ENCODE measurements at regions not wholly inside any gene's neighbourhood (a gene's known extent, or its start where the extent isn't known, plus 50 kb on each side); places are given as distances from the start of the nearest gene placed in this dataset.

DNA sequence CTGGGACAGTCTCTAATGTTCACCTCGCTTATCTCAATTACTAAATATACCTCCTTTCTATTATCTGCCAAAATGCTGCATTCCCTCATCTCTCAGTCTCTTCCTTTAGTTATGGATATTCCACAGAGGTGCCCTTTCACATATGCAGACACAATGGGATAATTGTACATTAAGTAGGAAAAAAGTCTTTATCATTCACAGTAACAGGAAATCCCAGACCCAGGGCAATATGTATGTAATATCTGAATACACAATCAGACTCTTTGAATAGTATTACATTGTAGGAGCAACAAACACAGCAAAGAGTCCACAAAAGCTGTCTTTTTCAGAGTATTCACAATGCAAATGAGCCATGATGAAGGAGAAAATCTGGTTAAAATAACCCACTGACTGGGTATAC, 1399.0 kb upstream of the ZEB2 start:
- Histone ChIP-seq H3K27me3 (no peaks in the 10 kb centered on the region), H3K4me1 (no peaks in the 10 kb centered on the region), H3K4me3 (replicated peaks in 1 of 3) (no peak overlapping the region), H3K27ac (no peak overlapping the region), H3K36me3 (no peaks in the 10 kb centered on the region), H3K9me3 (no peaks in the 10 kb centered on the region)
- no peak for TF ChIP-seq CTCF (IDR thresholded peaks at IDR 0.05)
- TF ChIP-seq POLR2A (IDR thresholded peaks at IDR 0.05), result no peak
- intact Hi-C loops (cut with DNase I), result no loop called here
- WGBS, 2 donors, result 75 to 76% methylated on average over 1 of the region's 1 CpG
- DNase-seq, result no peak

GRCh38 chr2:145916799-145917198, 1396.9 kb upstream of the ZEB2 start:
- DNase-seq, result no peak
- H3K27ac ChIP-seq, result no peak overlapping the region

DNA sequence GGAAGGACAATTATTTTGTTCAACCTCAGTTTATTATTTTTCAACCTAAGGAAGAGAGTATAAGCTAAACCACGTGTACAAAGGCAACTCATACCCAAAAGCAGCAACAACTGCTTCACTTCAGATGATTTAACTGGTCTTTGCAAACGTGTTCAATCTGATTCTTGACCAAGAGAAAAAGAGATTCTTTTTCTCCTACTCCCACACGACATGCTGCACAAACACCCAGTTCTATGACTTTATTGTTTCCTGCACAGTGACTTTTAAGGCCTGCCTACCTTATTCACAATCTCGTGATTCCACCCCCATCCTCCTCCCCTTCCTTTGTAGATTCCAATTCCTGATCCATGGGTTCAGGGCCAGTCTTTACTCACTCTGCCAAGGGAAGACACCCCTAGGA, 1394.8 kb upstream of the ZEB2 start:
- no peak for TF ChIP-seq CTCF (IDR thresholded peaks at IDR 0.05)
- TF ChIP-seq POLR2A (IDR thresholded peaks at IDR 0.05), result no peak
- no peak overlapping the region for H3K27ac ChIP-seq
- no peaks in the 10 kb centered on the region for H3K27me3 ChIP-seq
- intact Hi-C loops (cut with DNase I), result no loop called here
- no peaks in the 10 kb centered on the region for H3K36me3 ChIP-seq
- DNase-seq, result no peak
- no peaks in the 10 kb centered on the region for H3K9me3 ChIP-seq
- 80 to 84% methylated on average over 4 of the region's 4 CpGs for WGBS, 2 donors
- no peaks in the 10 kb centered on the region for H3K4me1 ChIP-seq
- no peak overlapping the region for H3K4me3 ChIP-seq (replicated peaks in 1 of 3)

More at GRCh38 chr2:145916799-145917198, 1396.9 kb upstream of the ZEB2 start:
- WGBS, 2 donors, result 95 to 98% methylated on average over 5 of the region's 5 CpGs
- Histone ChIP-seq H3K9me3 (no peaks in the 10 kb centered on the region), H3K4me3 (replicated peaks in 1 of 3) (no peak overlapping the region), H3K27me3 (no peaks in the 10 kb centered on the region), H3K36me3 (no peaks in the 10 kb centered on the region), H3K4me1 (no peaks in the 10 kb centered on the region)
- intact Hi-C loops (cut with DNase I), result no loop called here
- TF ChIP-seq CTCF (IDR thresholded peaks at IDR 0.05) (no peak), POLR2A (IDR thresholded peaks at IDR 0.05) (no peak)

- Histone ChIP-seq H3K9me3 (no peaks in the 10 kb centered on the region), H3K36me3 (no peaks in the 10 kb centered on the region), H3K4me3 (replicated peaks in 1 of 3) (no peak overlapping the region), H3K4me1 (no peaks in the 10 kb centered on the region), H3K27me3 (no peaks in the 10 kb centered on the region), H3K27ac (no peak overlapping the region)
- WGBS, 2 donors, result 84 to 85% methylated on average over 4 of the region's 4 CpGs
- DNase-seq, result no peak
- intact Hi-C loops (cut with DNase I), result no loop called here
- TF ChIP-seq POLR2A (IDR thresholded peaks at IDR 0.05) (no peak), CTCF (IDR thresholded peaks at IDR 0.05) (no peak)
Measured at GRCh38 chr2:145910416-145910815, 1390.5 kb upstream of the ZEB2 start.

- Histone ChIP-seq H3K27ac (no peak overlapping the region), H3K4me3 (replicated peaks in 1 of 3) (no peak overlapping the region), H3K27me3 (no peaks in the 10 kb centered on the region), H3K4me1 (no peaks in the 10 kb centered on the region), H3K9me3 (no peaks in the 10 kb centered on the region), H3K36me3 (no peaks in the 10 kb centered on the region)
- DNase-seq, result no peak
- intact Hi-C loops (cut with DNase I), result no loop called here
- TF ChIP-seq POLR2A (IDR thresholded peaks at IDR 0.05) (no peak), CTCF (IDR thresholded peaks at IDR 0.05) (no peak)
Measured at GRCh38 chr2:145909766-145910165, 1389.8 kb upstream of the ZEB2 start.
